Esophagus squamous epithelium (tissue), 5 donors: ENCODE measurements at regions not wholly inside any gene's neighbourhood (a gene's known extent, or its start where the extent isn't known, plus 50 kb on each side); places are given as distances from the start of the nearest gene placed in this dataset.

Experiments used
- DNase-seq: peaks from one replicate; lab custom pipeline; 2025; lab: John Stamatoyannopoulos, UW
- H3K27ac ChIP-seq, 4 donors: fragments of 200-600 bp; sonication (generic); one replicate each; pipeline ENCODE4 v1.5.1; 2016 to 2019; ENCODE audit warnings: mild to moderate bottlenecking in 1 of 4
- H3K27me3 ChIP-seq, 4 donors: fragments of 200-600 bp; sonication (generic); 1 replicate in 3 of 4; 2 replicates in 1 of 4; pipeline versions ENCODE4 v1.5.1 to v1.6.0; 2017 to 2021; ENCODE audit warnings: antibody characterized with exemption in 1 of 4
- H3K36me3 ChIP-seq, 3 donors: fragments of 200-600 bp; sonication (generic); one replicate each; pipeline ENCODE4 v1.5.1; 2016 to 2019
- H3K4me1 ChIP-seq, 3 donors: fragments of 200-600 bp; sonication (generic); one replicate each; pipeline ENCODE4 v1.5.1; 2017 to 2019
- H3K4me3 ChIP-seq, 4 donors: fragments of 200-600 bp; sonication (generic); 1 replicate in 3 of 4; 2 replicates in 1 of 4; pipeline ENCODE4 v1.5.1; 2016 to 2019; ENCODE audit warnings: mild to moderate bottlenecking in 2 of 4, moderate library complexity in 1 of 4
- H3K9me3 ChIP-seq, 3 donors: fragments of 200-600 bp; sonication (generic); one replicate each; pipeline ENCODE4 v1.5.1; 2016 to 2019
- CTCF ChIP-seq, 6 experiments: fragments of 450-650 bp in 4 of 6; fragments of 200-600 bp in 2 of 6; sonication (generic) in 2 of 6; IDR thresholded peaks; one replicate each; pipeline ENCODE4 v1.5.1; 2016 to 2019; ENCODE audit warnings: antibody characterized with exemption in 6 of 6, mild to moderate bottlenecking in 4 of 6, moderate library complexity in 4 of 6
- POLR2A ChIP-seq, 4 donors: fragments of 450-650 bp; IDR thresholded peaks; one replicate each; pipeline ENCODE4 v1.6.1; 2017; ENCODE audit warnings: antibody characterized with exemption in 4 of 4, mild to moderate bottlenecking in 4 of 4, moderate library complexity in 3 of 4
- WGBS, 2 donors: methylation state at CpG; one replicate each; pipeline ENCODE4 v1.1.5; 2018; 5-methylcytosine and 5-hydroxymethylcytosine counted together
- intact Hi-C: fragments of 100-400 bp; cut with DNase I; formaldehyde crosslinking; loops from one replicate; pipeline ENCODE4 v1.15.0; 2022
- small RNA-seq, 4 donors: library from RNA; depleted of rRNA; stranded (forward); fragments of <200 nt; gene quantifications; one replicate each; pipeline ENCODE3, GENCODE V24; 2016
- donor health status: DM: yes; HTN: yes; CAD: no.

DNA sequence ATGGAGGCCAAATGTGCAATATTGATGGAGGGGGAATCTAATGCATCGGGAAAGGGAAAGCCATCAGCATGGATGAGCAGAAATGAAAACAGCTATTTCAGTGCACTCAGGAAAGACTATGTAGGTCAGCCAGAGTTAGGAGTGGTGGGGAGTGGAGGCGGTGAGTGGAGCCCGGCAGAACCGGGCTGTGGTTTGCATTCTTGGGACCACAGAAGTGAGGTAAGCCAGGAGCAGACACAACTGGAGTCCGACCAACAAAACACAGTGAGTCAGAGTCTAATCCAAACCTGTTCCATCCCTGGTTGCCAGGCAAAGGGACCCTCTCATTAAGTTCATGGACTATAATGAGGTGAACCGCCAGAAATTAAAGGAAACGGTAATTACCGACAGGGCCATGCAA is 61.1 kb upstream of the RAB12 start:
- peaks cover 0 to 4% (median 0%) of the 10 kb centered on the region in 4 donors for H3K27me3 ChIP-seq
- peaks cover 0 to 5% (median 0%) of the 10 kb centered on the region in 3 donors for H3K4me1 ChIP-seq
- 76 to 78% methylated on average over 8 of the region's 8 CpGs for WGBS, 2 donors
- H3K27ac ChIP-seq: no peak overlapping the region
- DNase-seq: no peak
- TF ChIP-seq CTCF (IDR thresholded peaks at IDR 0.05): no peak
- TF ChIP-seq POLR2A (IDR thresholded peaks at IDR 0.05): no peak
- H3K4me3 ChIP-seq: no peak overlapping the region
- intact Hi-C loops: no loop called here
- H3K36me3 ChIP-seq: no peaks in the 10 kb centered on the region
- no peaks in the 10 kb centered on the region for H3K9me3 ChIP-seq

- Histone ChIP-seq H3K4me3 (no peak overlapping the region), H3K4me1 (peaks cover 0 to 11% (median 0%) of the 10 kb centered on the region in 3 donors), H3K27me3 (peaks cover 0 to 4% (median 0%) of the 10 kb centered on the region in 4 donors), H3K36me3 (no peaks in the 10 kb centered on the region), H3K9me3 (no peaks in the 10 kb centered on the region), H3K27ac (no peak overlapping the region)
- TF ChIP-seq CTCF (IDR thresholded peaks at IDR 0.05): no peak
- no peak for TF ChIP-seq POLR2A (IDR thresholded peaks at IDR 0.05)
- intact Hi-C loops: no loop called here
- DNase-seq: no peak
- WGBS, 2 donors: 83 to 90% methylated on average over 6 of the region's 6 CpGs
Measured at GRCh38 chr18:8549254-8549757, 59.9 kb upstream of the RAB12 start.

- DNase-seq: no peak
- Histone ChIP-seq H3K27me3 (peaks cover 0 to 4% (median 0%) of the 10 kb centered on the region in 4 donors), H3K27ac (no peak overlapping the region), H3K4me3 (no peak overlapping the region), H3K36me3 (no peaks in the 10 kb centered on the region), H3K4me1 (peaks cover 0 to 11% (median 0%) of the 10 kb centered on the region in 3 donors), H3K9me3 (no peaks in the 10 kb centered on the region)
- 84 to 86% methylated on average over 4 of the region's 4 CpGs for WGBS, 2 donors
- no peak for TF ChIP-seq CTCF (IDR thresholded peaks at IDR 0.05)
- TF ChIP-seq POLR2A (IDR thresholded peaks at IDR 0.05): no peak
- intact Hi-C loops: no loop called here
Measured at GRCh38 chr18:8552151-8552550, 57.1 kb upstream of the RAB12 start.

- peaks cover 0 to 11% (median 0%) of the 10 kb centered on the region in 3 donors for H3K4me1 ChIP-seq
- TF ChIP-seq CTCF (IDR thresholded peaks at IDR 0.05) (no peak), POLR2A (IDR thresholded peaks at IDR 0.05) (no peak)
- intact Hi-C loops: no loop called here
- H3K9me3 ChIP-seq: no peaks in the 10 kb centered on the region
- 83 to 86% methylated on average over 2 of the region's 2 CpGs for WGBS, 2 donors
- no peak for DNase-seq
- H3K36me3 ChIP-seq: no peaks in the 10 kb centered on the region
- no peaks in the 10 kb centered on the region for H3K27me3 ChIP-seq
- H3K27ac ChIP-seq: no peak overlapping the region
- H3K4me3 ChIP-seq: no peak overlapping the region
Measured at GRCh38 chr18:8554354-8554753, 54.9 kb upstream of the RAB12 start.

DNA sequence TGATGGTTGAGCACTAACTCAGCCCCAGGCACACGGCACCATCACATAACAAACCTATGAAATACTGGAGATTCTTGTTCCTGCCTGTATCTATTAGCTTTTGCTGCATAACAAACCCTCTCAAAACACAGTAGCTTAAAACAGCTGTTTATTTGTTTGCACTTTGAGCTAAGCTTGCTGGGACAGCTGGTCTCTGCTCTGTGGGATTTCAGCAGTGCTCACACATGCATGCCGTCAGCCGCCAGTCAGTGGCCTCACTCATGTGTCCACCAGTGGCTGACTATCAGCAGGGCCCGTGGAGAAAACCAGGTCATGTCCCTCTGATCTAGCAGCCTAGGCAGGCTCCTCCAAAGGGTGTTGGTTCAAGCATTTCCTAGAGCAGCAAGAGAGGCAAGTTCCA is 52.8 kb upstream of the RAB12 start:
- no peak overlapping the region for H3K4me3 ChIP-seq
- DNase-seq: no peak
- intact Hi-C loops: no loop called here
- TF ChIP-seq CTCF (IDR thresholded peaks at IDR 0.05) (no peak), POLR2A (IDR thresholded peaks at IDR 0.05) (no peak)
- H3K4me1 ChIP-seq: peaks cover 0 to 11% (median 0%) of the 10 kb centered on the region in 3 donors
- H3K27ac ChIP-seq: no peak overlapping the region
- H3K27me3 ChIP-seq: no peaks in the 10 kb centered on the region
- H3K36me3 ChIP-seq: no peaks in the 10 kb centered on the region
- WGBS, 2 donors: 80 to 92% methylated on average over 2 of the region's 4 CpGs
- no peaks in the 10 kb centered on the region for H3K9me3 ChIP-seq

Small RNAs in the stretch of these regions (small RNA-seq; reads per million reads assigned to genes)
- gene RN7SL50P: 0 reads per million in 4 donors
